NB4 (cell line): ENCODE measurements at regions not wholly inside any gene's neighbourhood (a gene's known extent, or its start where the extent isn't known, plus 50 kb on each side); places are given as distances from the start of the nearest gene placed in this dataset.

Source experiments
- POLR2A ChIP-seq: IDR thresholded peaks from 2 replicates; pipeline ENCODE4 v1.6.1; 2011; ENCODE audit warnings: mild to moderate bottlenecking; ENCODE audit not compliant: insufficient read length; ENCODE audit errors: extremely low read depth
- TF ChIP-seq, protein P1 (sequence below): IDR thresholded peaks from one replicate; pipeline ENCODE4 v1.5.1; 2012; ENCODE audit warnings: low read depth, low read length

DNA sequence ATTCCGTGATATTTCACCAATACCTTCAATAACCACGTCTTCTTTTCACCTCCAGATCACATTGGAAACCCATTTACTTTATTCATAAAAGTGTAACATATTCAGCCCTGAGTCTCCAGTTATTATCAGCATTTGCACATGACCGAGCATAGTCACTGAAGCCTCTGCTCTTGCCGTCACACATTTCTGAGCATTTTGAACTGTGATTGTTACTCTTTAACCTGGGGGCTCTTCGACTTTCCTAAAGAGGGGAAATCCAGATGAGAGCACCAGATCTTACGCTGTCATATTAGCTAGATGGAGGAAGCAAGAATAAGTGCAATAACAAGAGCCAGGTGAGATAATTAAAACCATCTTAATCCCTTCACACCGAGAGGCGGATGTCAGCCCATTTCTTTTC, 260.0 kb upstream of the NRP1 start:
- TF ChIP-seq, protein P1, sequence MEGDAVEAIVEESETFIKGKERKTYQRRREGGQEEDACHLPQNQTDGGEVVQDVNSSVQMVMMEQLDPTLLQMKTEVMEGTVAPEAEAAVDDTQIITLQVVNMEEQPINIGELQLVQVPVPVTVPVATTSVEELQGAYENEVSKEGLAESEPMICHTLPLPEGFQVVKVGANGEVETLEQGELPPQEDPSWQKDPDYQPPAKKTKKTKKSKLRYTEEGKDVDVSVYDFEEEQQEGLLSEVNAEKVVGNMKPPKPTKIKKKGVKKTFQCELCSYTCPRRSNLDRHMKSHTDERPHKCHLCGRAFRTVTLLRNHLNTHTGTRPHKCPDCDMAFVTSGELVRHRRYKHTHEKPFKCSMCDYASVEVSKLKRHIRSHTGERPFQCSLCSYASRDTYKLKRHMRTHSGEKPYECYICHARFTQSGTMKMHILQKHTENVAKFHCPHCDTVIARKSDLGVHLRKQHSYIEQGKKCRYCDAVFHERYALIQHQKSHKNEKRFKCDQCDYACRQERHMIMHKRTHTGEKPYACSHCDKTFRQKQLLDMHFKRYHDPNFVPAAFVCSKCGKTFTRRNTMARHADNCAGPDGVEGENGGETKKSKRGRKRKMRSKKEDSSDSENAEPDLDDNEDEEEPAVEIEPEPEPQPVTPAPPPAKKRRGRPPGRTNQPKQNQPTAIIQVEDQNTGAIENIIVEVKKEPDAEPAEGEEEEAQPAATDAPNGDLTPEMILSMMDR, result no peak
- no peak for TF ChIP-seq POLR2A
